IMR-90 (cell line): ENCODE measurements at regions not wholly inside any gene's neighbourhood (a gene's known extent, or its start where the extent isn't known, plus 50 kb on each side); places are given as distances from the start of the nearest gene placed in this dataset.

ENCODE experiments used
- ATAC-seq: fragments of 200-7000 bp; cut with Tn5 transposase; 2 replicates; pipeline ENCODE4 v1.9.1; 2020; ENCODE audit warnings: low read depth, mild to moderate bottlenecking, moderate library complexity
- BruUV-seq: library from RNA; stranded (reverse); fragments of 400-500 nt; replicated peaks from 2 replicates; lab custom pipeline; 2021; lab: Mats Ljungman, UMichigan
- CTCF ChIA-PET: fragments of 300-600 bp; formaldehyde crosslinking; extraction: SDS; loops from one replicate; lab custom pipeline; 2021; ENCODE audit warnings: antibody characterized with exemption; lab: Yijun Ruan, JAX
- POLR2A ChIA-PET: fragments of 300-600 bp; sonication (Branson Sonifier 250); formaldehyde crosslinking; loops from one replicate; lab custom pipeline; 2022; ENCODE audit warnings: antibody characterized with exemption; ENCODE audit not compliant: unreplicated experiment; lab: Charles Lee
- DNase-seq: peaks from one replicate; pipeline ENCODE4 v3.0.0; 2013
- H2AFZ ChIP-seq: replicated peaks from 2 replicates; pipeline ENCODE3; 2013; ENCODE audit warnings: low read length, mild to moderate bottlenecking; ENCODE audit not compliant: poor library complexity
- H2AK5ac ChIP-seq: 2 replicates; pipeline ENCODE4 v1.6.1; 2013; ENCODE audit warnings: low read depth, low read length, inconsistent platforms
- H2AK9ac ChIP-seq: replicated peaks from 2 replicates; pipeline ENCODE3; 2013; ENCODE audit warnings: mild to moderate bottlenecking, low read depth, low read length, moderate library complexity; ENCODE audit not compliant: poor library complexity
- H2BK120ac ChIP-seq: 2 replicates; pipeline ENCODE4 v1.6.1; 2013; ENCODE audit warnings: low read depth, low read length, inconsistent platforms
- H2BK15ac ChIP-seq: 3 replicates; pipeline ENCODE4 v1.6.1; 2013; ENCODE audit warnings: low read depth, low read length, inconsistent platforms
- H2BK20ac ChIP-seq: 2 replicates; pipeline ENCODE4 v1.6.1; 2013; ENCODE audit warnings: low read depth, mild to moderate bottlenecking, inconsistent platforms, low read length, moderate library complexity
- H2BK5ac ChIP-seq: 2 replicates; pipeline ENCODE4 v1.6.1; 2013; ENCODE audit warnings: mild to moderate bottlenecking, low read depth, low read length, inconsistent platforms; ENCODE audit not compliant: poor library complexity, severe bottlenecking
- H3K14ac ChIP-seq: replicated peaks from 2 replicates; pipeline ENCODE4 v1.6.1; 2013; ENCODE audit warnings: low read depth, low read length, inconsistent platforms
- H3K18ac ChIP-seq: 2 replicates; pipeline ENCODE4 v1.6.1; 2013; ENCODE audit warnings: low read depth, low read length, control low read depth
- H3K23ac ChIP-seq: 2 replicates; pipeline ENCODE4 v1.6.1; 2013; ENCODE audit warnings: low read depth, low read length, inconsistent platforms
- H3K27ac ChIP-seq: 2 replicates; pipeline ENCODE4 v1.5.1; 2013; ENCODE audit warnings: mild to moderate bottlenecking, control low read depth, low read length; ENCODE audit not compliant: insufficient read depth
- H3K27me3 ChIP-seq: 2 replicates; pipeline ENCODE4 v1.6.1; 2013; ENCODE audit warnings: low read length; ENCODE audit not compliant: control insufficient read depth, insufficient read depth
- H3K36me3 ChIP-seq: 2 replicates; pipeline ENCODE4 v1.6.1; 2013; ENCODE audit warnings: low read length, mixed read lengths; ENCODE audit not compliant: control insufficient read depth, insufficient read depth
- H3K4ac ChIP-seq: 2 replicates; pipeline ENCODE4 v1.6.1; 2013; ENCODE audit warnings: low read depth, low read length, inconsistent platforms
- H3K4me1 ChIP-seq: 2 replicates; pipeline ENCODE4 v1.6.1; 2013; ENCODE audit warnings: low read length, mixed read lengths; ENCODE audit not compliant: control insufficient read depth, insufficient read depth
- H3K4me2 ChIP-seq: 2 replicates; pipeline ENCODE4 v1.6.1; 2013; ENCODE audit warnings: low read depth, mild to moderate bottlenecking, control low read depth, low read length, moderate library complexity
- H3K4me3 ChIP-seq: 2 replicates; pipeline ENCODE4 v1.5.1; 2013; ENCODE audit warnings: low read depth, mild to moderate bottlenecking, control low read depth, low read length, moderate library complexity; ENCODE audit not compliant: insufficient read depth
- H3K56ac ChIP-seq: 2 replicates; pipeline ENCODE4 v1.6.1; 2013; ENCODE audit warnings: low read length, inconsistent platforms; ENCODE audit not compliant: insufficient read depth; ENCODE audit errors: extremely low read depth
- H3K79me1 ChIP-seq, 2 experiments: 2 replicates each; pipeline ENCODE4 v1.6.1; 2013; ENCODE audit warnings: low read length in 2 of 2, inconsistent platforms in 1 of 2, low read depth in 1 of 2
- H3K9ac ChIP-seq: 2 replicates; pipeline ENCODE4 v1.6.1; 2013; ENCODE audit warnings: low read depth, low read length, control low read depth
- H3K9me1 ChIP-seq: 2 replicates; pipeline ENCODE4 v1.6.1; 2013; ENCODE audit warnings: low read length, inconsistent platforms; ENCODE audit not compliant: insufficient read depth
- H3K9me3 ChIP-seq: 2 replicates; pipeline ENCODE4 v1.6.1; 2013; ENCODE audit warnings: low read length; ENCODE audit not compliant: control insufficient read depth, insufficient read depth
- H4K20me1 ChIP-seq: 2 replicates; pipeline ENCODE4 v1.6.1; 2013; ENCODE audit warnings: low read length, inconsistent platforms; ENCODE audit not compliant: insufficient read depth
- H4K5ac ChIP-seq: 2 replicates; pipeline ENCODE4 v1.6.1; 2013; ENCODE audit warnings: mild to moderate bottlenecking, low read depth, low read length, control low read depth
- H4K8ac ChIP-seq, 2 experiments: 2 replicates each; pipeline ENCODE4 v1.6.1; 2013; ENCODE audit warnings: low read depth in 2 of 2, low read length in 2 of 2, control low read depth in 1 of 2, inconsistent platforms in 1 of 2
- H4K91ac ChIP-seq: 2 replicates; pipeline ENCODE4 v1.6.1; 2013; ENCODE audit warnings: low read depth, low read length, inconsistent platforms; ENCODE audit not compliant: insufficient read depth
- MAFK ChIP-seq: IDR thresholded peaks from 2 replicates; pipeline ENCODE4 v1.6.1; 2012; ENCODE audit warnings: low read depth, low read length, improper control_type of control experiment
- WGBS, 2 experiments: methylation state at CpG; one replicate each; pipeline versions ENCODE4 v1.1.5 to v1.1.7; 2013; ENCODE audit warnings: missing lambda C conversion rate in 2 of 2; ENCODE audit not compliant: insufficient read length in 1 of 2; ENCODE audit errors: extremely low coverage in 2 of 2; 5-methylcytosine and 5-hydroxymethylcytosine counted together
- dilution Hi-C: fragments of 300-500 bp; cut with HindIII; formaldehyde crosslinking; loops from one replicate; pipeline ENCODE4 v1.14.3; 2018; ENCODE audit warnings: low sequenced_read_pairs; ENCODE audit not compliant: unreplicated experiment
- in situ Hi-C: fragments of 300-500 bp; cut with MboI; formaldehyde crosslinking; loops from 3 replicates; pipeline ENCODE4 v1.14.3; 2019; ENCODE audit warnings: low sequenced_read_pairs, inconsistent platforms, mixed read lengths
- intact Hi-C: fragments of 100-400 bp; cut with micrococcal nuclease; formaldehyde crosslinking; loops from 2 replicates; pipeline ENCODE4 v1.10.0; 2022

DNA sequence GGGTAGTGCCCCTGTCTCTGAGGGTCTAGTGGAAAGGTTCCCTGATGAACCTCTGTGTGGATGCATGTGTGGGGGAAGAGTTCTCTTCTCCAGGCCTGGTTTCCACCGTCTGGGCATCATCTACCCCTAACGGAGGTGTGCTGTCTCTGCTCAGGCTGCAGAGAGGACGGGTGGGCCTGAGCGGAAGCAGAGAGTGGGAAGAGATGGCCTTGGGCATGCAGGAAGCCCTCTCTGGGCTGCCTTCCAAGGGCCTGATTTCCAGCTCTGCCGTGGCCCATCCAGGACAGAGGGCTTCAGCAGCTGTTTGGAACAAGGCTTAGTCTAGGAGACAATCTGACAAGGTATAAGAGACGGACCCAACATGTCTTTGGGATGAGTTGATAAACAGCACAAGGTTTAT, 220.1 kb upstream of the DTNBP1 start:
- in situ Hi-C loops = no loop called here
- ATAC-seq = no peak
- no peak overlapping the region for H2AK9ac ChIP-seq

More for the DNA sequence above, 220.1 kb upstream of the DTNBP1 start:
- BruUV-seq = no TSS peak
- Histone ChIP-seq H2AK5ac (no peak overlapping the region), H4K91ac (no peak overlapping the region), H4K20me1 (no peaks in the 10 kb centered on the region), H3K9me1 (no peaks in the 10 kb centered on the region), H2BK120ac (no peak overlapping the region), H2BK20ac (no peak overlapping the region), H3K9ac (no peak overlapping the region), H2BK5ac (no peak overlapping the region), H3K18ac (no peak overlapping the region), H3K27ac (no peak overlapping the region), H4K8ac (no peak overlapping the region), H3K27me3 (peaks cover 17% of the 10 kb centered on the region), H3K36me3 (no peaks in the 10 kb centered on the region), H3K56ac (no peak overlapping the region), H2BK15ac (no peak overlapping the region), H3K4me1 (peaks cover 2% of the 10 kb centered on the region; the same call in 1 of the 2 replicates), H3K14ac (no peak overlapping the region), H3K23ac (no peak overlapping the region), H3K4me2 (no peak overlapping the region), H2AFZ (no peak overlapping the region), H3K4ac (no peak overlapping the region), H4K5ac (no peak overlapping the region), H3K9me3 (no peaks in the 10 kb centered on the region), H3K4me3 (no peak overlapping the region), H3K79me1 (no peaks in the 10 kb centered on the region)
- DNase-seq = no peak
- POLR2A ChIA-PET = no interaction called here
- TF ChIP-seq MAFK = no peak
- WGBS, 2 experiments = 60% methylated on average over 1 of the region's 6 CpGs; no CpG with 5 or more reads in 1 of the 2 experiments
- dilution Hi-C loops (no loop called here), intact Hi-C loops (no loop called here)
- CTCF ChIA-PET = interaction anchor here (0.6 to 0.7 kb wide), 2 partner anchors 13 to 51 kb away, joined by 3 read pairs; no protein-coding TSS in a partner anchor
